Colonic mucosa (tissue), 4 donors: ENCODE measurements at regions not wholly inside any gene's neighbourhood (a gene's known extent, or its start where the extent isn't known, plus 50 kb on each side); places are given as distances from the start of the nearest gene placed in this dataset.
"Not testable (repeated sequence)": the region's sequence is repeated elsewhere in the genome, so short reads cannot be mapped to it uniquely, and the experiment has no call there.

ENCODE experiments used
- DNase-seq: peaks from one replicate; pipeline ENCODE4 v3.0.0-alpha.2; 2020
- H3K27ac ChIP-seq: fragments of 200-600 bp; one replicate; pipeline ENCODE4 v1.8.0; 2021
- H3K27me3 ChIP-seq: fragments of 200-600 bp; one replicate; pipeline ENCODE4 v1.8.0; 2021
- H3K36me3 ChIP-seq: fragments of 200-600 bp; one replicate; pipeline ENCODE4 v1.8.0; 2021
- H3K4me1 ChIP-seq: fragments of 200-600 bp; one replicate; pipeline ENCODE4 v1.8.0; 2021; ENCODE audit warnings: mild to moderate bottlenecking
- H3K4me3 ChIP-seq: fragments of 200-600 bp; one replicate; pipeline ENCODE4 v1.8.0; 2021
- H3K9ac ChIP-seq, 2 donors: one replicate each; pipeline ENCODE4 v1.7.0; 2013; ENCODE audit warnings: control low read depth in 2 of 2, low read depth in 2 of 2, low read length in 2 of 2
- H3K9me3 ChIP-seq: fragments of 200-600 bp; one replicate; pipeline ENCODE4 v1.8.0; 2021
- intact Hi-C: fragments of 100-400 bp; cut with DNase I; formaldehyde crosslinking; loops from one replicate; pipeline ENCODE4 v1.14.1; 2022
- donor health status: healthy.
- donor health status: DM: no; HTN: no; CAD: no.
- donor health status: DM: no; HTN: no; CAD: no.

DNA sequence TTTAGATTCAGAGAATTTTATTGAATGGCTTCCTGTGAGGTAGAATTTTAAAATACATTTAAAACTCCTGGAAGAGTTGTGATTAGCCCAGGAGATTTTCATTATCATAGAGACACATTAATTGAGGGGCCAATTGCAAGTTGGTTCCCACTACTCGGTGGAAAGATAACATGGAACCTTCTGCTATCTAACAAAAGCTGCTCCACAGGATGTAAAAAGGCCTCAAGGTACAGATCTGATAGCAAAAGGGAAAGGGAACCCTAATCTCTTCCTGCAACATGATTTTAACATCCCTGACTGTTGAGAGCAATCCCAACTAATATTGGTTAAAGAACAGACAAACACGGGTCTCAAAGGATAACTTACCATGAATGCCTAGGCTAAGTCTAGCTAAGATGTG, 312.3 kb downstream of the TUBA3C start:
- intact Hi-C loops, H3K9ac ChIP-seq, H3K4me1 ChIP-seq, DNase-seq, H3K4me3 ChIP-seq, H3K27me3 ChIP-seq, H3K27ac ChIP-seq, H3K9me3 ChIP-seq, H3K36me3 ChIP-seq: not testable (repeated sequence)

- DNase-seq, H3K36me3 ChIP-seq, intact Hi-C loops, H3K27me3 ChIP-seq, H3K9me3 ChIP-seq, H3K4me1 ChIP-seq, H3K4me3 ChIP-seq, H3K9ac ChIP-seq, H3K27ac ChIP-seq: not testable (repeated sequence)
Observed at GRCh38 chr13:18837986-18838629, 343.5 kb downstream of the TUBA3C start.

DNA sequence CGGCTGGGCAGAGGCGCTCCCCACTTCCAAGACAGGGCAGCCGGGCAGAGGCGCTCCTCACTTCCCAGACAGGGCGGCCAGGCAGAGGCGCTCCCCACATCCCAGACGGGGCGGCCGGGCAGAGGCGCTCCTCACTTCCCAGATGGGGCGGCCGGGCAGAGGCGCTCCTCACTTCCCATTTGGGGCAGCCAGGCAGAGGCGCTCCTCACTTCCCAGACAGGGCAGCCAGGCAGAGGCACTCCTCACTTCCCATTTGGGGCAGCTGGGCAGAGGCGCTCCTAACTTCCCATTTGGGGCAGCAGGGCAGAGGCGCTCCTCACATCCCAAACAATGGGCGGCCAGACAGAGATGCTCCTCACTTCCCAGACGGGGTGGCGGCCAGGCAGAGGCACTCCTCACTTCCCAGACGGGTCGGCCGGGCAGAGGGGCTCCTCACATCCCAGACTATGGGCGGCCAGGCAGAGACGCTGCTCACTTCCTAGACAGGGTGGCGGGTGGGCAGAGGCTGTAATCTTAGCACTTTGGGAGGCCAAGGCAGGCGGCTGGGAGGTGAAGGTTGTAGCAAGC, 344.4 kb downstream of the TUBA3C start:
- not testable (repeated sequence) for H3K9me3 ChIP-seq, H3K27me3 ChIP-seq

GRCh38 chr13:18836371-18837178, 345.0 kb downstream of the TUBA3C start:
- H3K9ac ChIP-seq, DNase-seq, H3K27me3 ChIP-seq, intact Hi-C loops, H3K36me3 ChIP-seq, H3K4me1 ChIP-seq, H3K9me3 ChIP-seq, H3K27ac ChIP-seq, H3K4me3 ChIP-seq: not testable (repeated sequence)

More for the DNA sequence above, 344.4 kb downstream of the TUBA3C start:
- H3K36me3 ChIP-seq, H3K4me3 ChIP-seq, intact Hi-C loops, H3K27ac ChIP-seq, DNase-seq, H3K4me1 ChIP-seq, H3K9ac ChIP-seq: not testable (repeated sequence)

GRCh38 chr13:18835754-18836153, 345.9 kb downstream of the TUBA3C start:
- intact Hi-C loops, H3K4me1 ChIP-seq, H3K4me3 ChIP-seq, H3K9me3 ChIP-seq, H3K9ac ChIP-seq, DNase-seq, H3K27me3 ChIP-seq, H3K27ac ChIP-seq, H3K36me3 ChIP-seq: not testable (repeated sequence)

DNA sequence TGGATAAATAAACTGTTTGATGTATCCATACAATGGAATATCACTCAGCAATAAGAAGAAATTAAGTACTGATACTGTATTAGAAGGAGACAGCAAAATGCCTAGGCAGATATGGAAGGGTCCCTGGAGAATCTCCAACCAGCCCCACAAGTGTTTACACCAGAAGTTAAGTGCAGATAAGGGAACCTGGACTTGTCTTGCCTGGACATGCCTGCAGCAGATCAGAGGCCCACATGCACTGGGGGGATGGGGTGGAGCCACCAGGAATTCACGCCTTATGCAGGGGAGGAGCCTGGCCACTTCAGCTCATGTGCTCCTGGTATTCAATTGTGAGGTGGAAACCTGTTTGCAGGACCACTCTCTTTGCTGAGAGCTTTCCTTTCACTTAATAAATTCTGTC, 356.9 kb downstream of the TUBA3C start:
- H3K4me1 ChIP-seq, H3K36me3 ChIP-seq, H3K9me3 ChIP-seq, H3K27ac ChIP-seq, intact Hi-C loops, DNase-seq, H3K4me3 ChIP-seq, H3K27me3 ChIP-seq, H3K9ac ChIP-seq: not testable (repeated sequence)

GRCh38 chr13:18822655-18823639, 358.7 kb downstream of the TUBA3C start:
- H3K4me3 ChIP-seq, intact Hi-C loops, H3K36me3 ChIP-seq, H3K27ac ChIP-seq, DNase-seq, H3K9ac ChIP-seq, H3K4me1 ChIP-seq, H3K9me3 ChIP-seq, H3K27me3 ChIP-seq: not testable (repeated sequence)

DNA sequence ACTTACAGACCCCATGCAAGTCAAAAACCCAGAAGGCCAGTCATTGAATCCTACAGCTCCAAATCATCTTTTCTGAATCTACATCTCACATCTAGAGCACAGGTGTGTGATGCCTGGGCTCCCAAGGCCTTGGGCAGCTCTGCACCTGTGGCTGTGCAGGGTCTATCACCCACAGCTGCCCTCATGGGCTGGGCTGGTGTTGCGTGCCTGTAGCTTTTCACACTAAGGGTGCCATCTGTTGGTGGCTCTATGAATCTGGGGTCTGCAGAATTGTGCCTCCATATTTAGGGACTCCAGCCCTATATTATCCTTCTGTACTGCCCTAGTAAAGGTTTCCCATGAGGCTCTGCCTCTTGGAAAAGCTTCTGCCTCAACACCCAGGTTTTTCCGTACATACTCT, 407.6 kb downstream of the TUBA3C start:
- H3K4me3 ChIP-seq, intact Hi-C loops, DNase-seq, H3K36me3 ChIP-seq, H3K9me3 ChIP-seq, H3K4me1 ChIP-seq, H3K27ac ChIP-seq, H3K27me3 ChIP-seq, H3K9ac ChIP-seq: not testable (repeated sequence)

DNA sequence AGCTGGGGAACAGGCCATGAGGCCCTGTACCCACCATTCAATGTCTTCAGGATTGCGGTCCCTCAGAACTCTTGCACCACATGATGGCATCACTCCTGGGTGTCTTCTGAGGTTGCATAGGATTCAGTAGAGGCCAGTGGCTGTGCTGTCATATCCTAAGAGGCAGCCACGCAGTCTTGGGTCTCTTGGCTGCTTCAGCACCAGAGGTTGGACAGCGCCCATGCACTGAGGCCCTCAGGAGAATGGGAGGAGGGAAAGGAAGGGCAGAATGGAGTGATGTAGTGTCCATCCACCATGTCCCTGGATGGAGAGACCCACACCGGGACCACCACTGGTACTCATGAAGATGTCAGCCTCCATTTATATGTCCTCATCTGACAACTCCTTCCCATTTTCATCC, 439.9 kb downstream of the TUBA3C start:
- H3K36me3 ChIP-seq, DNase-seq, intact Hi-C loops, H3K4me3 ChIP-seq, H3K9ac ChIP-seq, H3K27me3 ChIP-seq, H3K9me3 ChIP-seq, H3K4me1 ChIP-seq, H3K27ac ChIP-seq: not testable (repeated sequence)
